H1 (cell line): ENCODE measurements at regions not wholly inside any gene's neighbourhood (a gene's known extent, or its start where the extent isn't known, plus 50 kb on each side); places are given as distances from the start of the nearest gene placed in this dataset.

Source experiments
- CTCF ChIA-PET: fragments of 300-600 bp; sonication (Branson Sonifier 250); formaldehyde crosslinking; loops from one replicate; lab custom pipeline; 2021; ENCODE audit not compliant: partially characterized antibody; lab: Charles Lee
- POLR2A ChIA-PET: fragments of 300-600 bp; sonication (Branson Sonifier 250); formaldehyde crosslinking; loops from one replicate; lab custom pipeline; 2021; ENCODE audit warnings: inconsistent platforms; ENCODE audit not compliant: partially characterized antibody; lab: Charles Lee
- DNase-seq, 2 experiments: peaks; one replicate each; pipeline versions ENCODE4 v3.0.0 to v3.0.0-alpha.2; 2010 to 2022; ENCODE audit warnings: low spot score in 2 of 2, low read depth in 1 of 2, mixed read lengths in 1 of 2
- FAIRE-seq: peaks from 2 replicates; lab custom pipeline; 2011; peaks lifted over from hg19 to GRCh38; lab: Jason Lieb, UNC
- H2AFZ ChIP-seq: 2 replicates; pipeline ENCODE4 v1.8.1; 2012; ENCODE audit warnings: low read length, inconsistent platforms
- H2AK5ac ChIP-seq: 2 replicates; pipeline ENCODE4 v1.6.1; 2013; ENCODE audit warnings: low read depth, low read length
- H2BK120ac ChIP-seq: replicated peaks from 2 replicates; pipeline ENCODE3; 2013; ENCODE audit warnings: low read depth, low read length, inconsistent platforms
- H2BK12ac ChIP-seq: 2 replicates; pipeline ENCODE4 v1.6.1; 2013; ENCODE audit warnings: low read depth, low read length
- H2BK15ac ChIP-seq: 2 replicates; pipeline ENCODE4 v1.6.1; 2013; ENCODE audit warnings: low read length
- H2BK20ac ChIP-seq: 2 replicates; pipeline ENCODE4 v1.6.1; 2013; ENCODE audit warnings: low read length
- H2BK5ac ChIP-seq: 2 replicates; pipeline ENCODE4 v1.6.1; 2013; ENCODE audit warnings: low read depth, low read length
- H3K14ac ChIP-seq: 2 replicates; pipeline ENCODE4 v1.6.1; 2013; ENCODE audit warnings: inconsistent platforms; ENCODE audit not compliant: insufficient read length
- H3K18ac ChIP-seq: 2 replicates; pipeline ENCODE4 v1.6.1; 2013; ENCODE audit warnings: low read length; ENCODE audit errors: extremely low read depth
- H3K23ac ChIP-seq: 2 replicates; pipeline ENCODE4 v1.6.1; 2013; ENCODE audit warnings: inconsistent platforms; ENCODE audit not compliant: insufficient read length
- H3K23me2 ChIP-seq: 2 replicates; pipeline ENCODE4 v1.6.1; 2013; ENCODE audit warnings: low read depth, low read length
- H3K27ac ChIP-seq: 2 replicates; pipeline ENCODE4 v1.6.1; 2011; ENCODE audit warnings: low read depth, low read length, inconsistent platforms
- H3K27me3 ChIP-seq, 4 experiments: replicated peaks in 1 of 4; 1 replicate in 1 of 4; 2 replicates in 3 of 4; pipeline versions ENCODE4 v1.6.1 to v1.8.1; 2011 to 2013; ENCODE audit warnings: low read length in 3 of 4, mild to moderate bottlenecking in 3 of 4, inconsistent platforms in 2 of 4, mixed read lengths in 2 of 4, moderate library complexity in 1 of 4; ENCODE audit not compliant: control insufficient read depth in 3 of 4, insufficient read depth in 3 of 4; ENCODE audit errors: extremely low read depth in 1 of 4
- H3K36me3 ChIP-seq, 4 experiments: 2 replicates each; pipeline versions ENCODE4 v1.6.1 to v1.8.1; 2011 to 2013; ENCODE audit warnings: mild to moderate bottlenecking in 4 of 4, low read length in 3 of 4, moderate library complexity in 2 of 4, control low read depth in 1 of 4, inconsistent platforms in 1 of 4; ENCODE audit not compliant: insufficient read depth in 4 of 4, control insufficient read depth in 2 of 4
- H3K4ac ChIP-seq: replicated peaks from 2 replicates; pipeline ENCODE3; 2013; ENCODE audit warnings: low read length, low read depth, mixed read lengths, inconsistent platforms; ENCODE audit not compliant: insufficient read length
- H3K4me1 ChIP-seq, 4 experiments: replicated peaks in 1 of 4; 1 replicate in 1 of 4; 2 replicates in 3 of 4; pipeline versions ENCODE4 v1.6.1 to v1.8.1; 2011 to 2013; ENCODE audit warnings: low read length in 3 of 4, inconsistent platforms in 2 of 4, mixed read lengths in 1 of 4; ENCODE audit not compliant: insufficient read depth in 4 of 4, control insufficient read depth in 3 of 4
- H3K4me2 ChIP-seq, 2 experiments: 2 replicates each; pipeline versions ENCODE4 v1.6.1 to v1.8.1; 2011 to 2013; ENCODE audit warnings: low read depth in 2 of 2, low read length in 2 of 2, control low read depth in 1 of 2, inconsistent platforms in 1 of 2, mild to moderate bottlenecking in 1 of 2; ENCODE audit not compliant: insufficient read depth in 1 of 2
- H3K4me3 ChIP-seq, 4 experiments: fragments of 200-600, 300-600 bp in 1 of 4; sonication (generic), shearing (Covaris generic), sonication (Bioruptor Twin) in 1 of 4; 2 replicates each; pipeline versions ENCODE4 v1.5.1 to v1.8.1; 2011 to 2016; ENCODE audit warnings: low read length in 4 of 4, low read depth in 3 of 4, control low read depth in 2 of 4, inconsistent platforms in 2 of 4, mild to moderate bottlenecking in 2 of 4, mixed read lengths in 1 of 4, moderate library complexity in 1 of 4; ENCODE audit not compliant: insufficient read depth in 2 of 4; ENCODE audit errors: extremely low read depth in 1 of 4
- H3K56ac ChIP-seq: replicated peaks from 2 replicates; pipeline ENCODE3; 2013; ENCODE audit warnings: low read depth, mild to moderate bottlenecking, mixed read lengths, low read length, inconsistent platforms; ENCODE audit not compliant: insufficient read length
- H3K79me1 ChIP-seq: 2 replicates; pipeline ENCODE4 v1.6.1; 2013; ENCODE audit warnings: low read depth, low read length, control low read depth
- H3K79me2 ChIP-seq, 2 experiments: 2 replicates each; pipeline versions ENCODE4 v1.6.1 to v1.8.1; 2012 to 2013; ENCODE audit warnings: low read length in 2 of 2, mild to moderate bottlenecking in 2 of 2, inconsistent platforms in 1 of 2; ENCODE audit not compliant: insufficient read depth in 2 of 2, control insufficient read depth in 1 of 2
- H3K9ac ChIP-seq, 4 experiments: replicated peaks in 1 of 4; 1 replicate in 1 of 4; 2 replicates in 3 of 4; pipeline versions ENCODE4 v1.6.1 to v1.8.1; 2011 to 2013; ENCODE audit warnings: low read depth in 3 of 4, low read length in 3 of 4, control low read depth in 2 of 4, mild to moderate bottlenecking in 2 of 4, moderate library complexity in 2 of 4, inconsistent platforms in 1 of 4; ENCODE audit errors: extremely low read depth in 1 of 4
- H3K9me3 ChIP-seq, 2 experiments: 2 replicates each; pipeline versions ENCODE4 v1.6.1 to v1.8.1; 2012 to 2013; ENCODE audit warnings: mild to moderate bottlenecking in 2 of 2, moderate library complexity in 2 of 2, control low read depth in 1 of 2, inconsistent platforms in 1 of 2, low read depth in 1 of 2, low read length in 1 of 2, mixed read lengths in 1 of 2; ENCODE audit not compliant: insufficient read depth in 2 of 2
- H4K20me1 ChIP-seq, 2 experiments: replicated peaks in 1 of 2; 2 replicates each; pipeline versions ENCODE3 to v1.8.1; 2011 to 2013; ENCODE audit warnings: inconsistent platforms in 2 of 2, low read length in 2 of 2, mild to moderate bottlenecking in 1 of 2; ENCODE audit not compliant: insufficient read depth in 2 of 2, control insufficient read depth in 1 of 2
- H4K5ac ChIP-seq: 2 replicates; pipeline ENCODE4 v1.6.1; 2013; ENCODE audit warnings: low read length, low read depth, mixed read lengths, inconsistent platforms; ENCODE audit not compliant: insufficient read length
- H4K8ac ChIP-seq: 2 replicates; pipeline ENCODE4 v1.8.0; 2013; ENCODE audit warnings: mild to moderate bottlenecking, moderate library complexity, low read length, inconsistent platforms; ENCODE audit not compliant: insufficient read depth; ENCODE audit errors: extremely low read depth
- H4K91ac ChIP-seq: replicated peaks from 2 replicates; pipeline ENCODE3; 2013; ENCODE audit warnings: low read length, mixed read lengths, inconsistent platforms; ENCODE audit not compliant: insufficient read length
- KDM5A ChIP-seq: fragments of 200-600 bp; IDR thresholded peaks from 2 replicates; pipeline ENCODE4 v1.7.1; 2012; ENCODE audit warnings: mild to moderate bottlenecking, low read length, inconsistent platforms, mixed read lengths
- whole genome bisulfite sequencing, 2 experiments: shearing (Covaris generic) in 1 of 2; methylation state at CpG; one replicate each; pipeline versions ENCODE4 v1.1.6 to v1.1.7; 2013 to 2015; ENCODE audit warnings: low lambda C conversion rate in 2 of 2, mixed read lengths in 2 of 2, inconsistent platforms in 1 of 2, low coverage in 1 of 2, missing lambda C conversion rate in 1 of 2; ENCODE audit not compliant: insufficient replicate concordance in 2 of 2, insufficient coverage in 1 of 2, insufficient read length in 1 of 2; ENCODE audit errors: extremely low coverage in 1 of 2, missing lambda C conversion rate in 1 of 2; 5-methylcytosine and 5-hydroxymethylcytosine counted together

DNA sequence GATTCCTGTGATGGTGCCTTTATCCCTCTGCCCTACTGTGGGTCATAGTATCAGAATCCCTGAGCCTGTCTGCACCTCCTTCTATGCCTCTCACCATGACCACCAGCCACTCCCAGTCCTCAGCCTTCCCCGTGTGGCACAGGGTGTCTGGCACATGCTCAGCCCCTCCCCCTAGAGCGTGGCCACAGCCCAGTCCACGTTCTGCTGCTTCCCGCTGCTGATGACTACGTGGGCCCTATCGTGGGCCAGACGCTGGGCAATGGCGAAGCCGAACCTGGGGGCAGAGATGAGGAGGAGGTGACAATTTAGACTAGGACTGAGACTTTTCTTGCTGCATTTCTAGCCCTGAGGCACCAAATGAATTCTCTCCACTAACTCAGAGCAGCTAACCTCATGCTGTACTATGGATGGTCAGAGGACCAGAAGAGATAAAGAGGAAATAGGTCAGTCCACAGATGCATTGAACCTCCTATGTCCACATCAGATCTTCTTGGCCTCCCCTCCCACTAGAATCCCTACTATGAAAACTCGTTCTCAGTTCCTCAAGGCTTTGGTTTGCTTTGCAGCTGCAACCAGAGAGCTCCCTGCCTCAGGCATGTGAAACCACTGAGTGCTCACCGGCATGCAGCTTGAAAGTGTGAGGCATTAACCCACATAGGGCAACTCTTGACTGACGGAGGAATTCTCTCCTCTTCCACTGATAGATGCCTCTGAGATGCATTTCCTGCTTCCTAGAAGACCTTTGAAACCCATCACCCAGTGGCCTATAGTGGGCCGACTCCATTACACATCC, 126.3 kb upstream of the DHRS4 start:
- H2BK15ac ChIP-seq = no peak overlapping the region
- no peak overlapping the region for H3K4me2 ChIP-seq
- no peak overlapping the region for H3K23ac ChIP-seq
- H3K4me1 ChIP-seq = no peaks in the 10 kb centered on the region
- no peaks in the 10 kb centered on the region for H3K36me3 ChIP-seq
- ChIA-PET CTCF (interaction anchor here (1.0 kb wide), 1 partner anchor 11 kb away, joined by 3 read pairs; no protein-coding TSS in a partner anchor), POLR2A (no interaction called here)
- H3K23me2 ChIP-seq = no peaks in the 10 kb centered on the region
- 0 out of 2 replicates have a peak overlapping the region, but pooled peaks have one; percentile 3 for H2BK5ac ChIP-seq
- no peak overlapping the region for H3K56ac ChIP-seq
- TF ChIP-seq KDM5A = no peak
- H3K4ac ChIP-seq = no peak overlapping the region
- no peak overlapping the region for H3K9ac ChIP-seq
- no peak overlapping the region for H4K5ac ChIP-seq
- no peak overlapping the region for H3K18ac ChIP-seq
- H2BK20ac ChIP-seq = no peak overlapping the region
- H3K14ac ChIP-seq = no peak overlapping the region
- no peaks in the 10 kb centered on the region for H4K20me1 ChIP-seq
- DNase-seq (no peak), FAIRE-seq (no peak)
- H3K27ac ChIP-seq = no peak overlapping the region
- no peaks in the 10 kb centered on the region; a peak in 1 of 7 replicates for H3K27me3 ChIP-seq
- H4K91ac ChIP-seq = no peak overlapping the region
- no peaks in the 10 kb centered on the region; the same call in 1 of the 2 replicates for H3K79me1 ChIP-seq
- no peak overlapping the region for H2AK5ac ChIP-seq
- WGBS, 2 experiments = 61% methylated on average over 13 of the region's 13 CpGs; no CpG with 5 or more reads in 1 of the 2 experiments
- peaks cover 52 to 59% of the 10 kb centered on the region in 2 experiments for H3K9me3 ChIP-seq
- no peaks in the 10 kb centered on the region for H3K79me2 ChIP-seq
- no peak overlapping the region for H4K8ac ChIP-seq
- no peak overlapping the region for H2AFZ ChIP-seq
- no peak overlapping the region for H3K4me3 ChIP-seq
- no peak overlapping the region for H2BK12ac ChIP-seq
- no peak overlapping the region for H2BK120ac ChIP-seq
